Subcutaneous abdominal adipose tissue (tissue), 5 donors: ENCODE measurements at regions not wholly inside any gene's neighbourhood (a gene's known extent, or its start where the extent isn't known, plus 50 kb on each side); places are given as distances from the start of the nearest gene placed in this dataset.
"Not testable (repeated sequence)": the region's sequence is repeated elsewhere in the genome, so short reads cannot be mapped to it uniquely, and the experiment has no call there.

Experiments
- H3K27ac ChIP-seq: one replicate; pipeline ENCODE4 v1.7.0; 2013; ENCODE audit warnings: low read depth, mild to moderate bottlenecking, inconsistent platforms, low read length, moderate library complexity
- H3K27me3 ChIP-seq, 5 donors: one replicate each; pipeline ENCODE4 v1.7.0; 2013; ENCODE audit warnings: low read length in 5 of 5, inconsistent platforms in 1 of 5; ENCODE audit not compliant: control insufficient read depth in 5 of 5, insufficient read depth in 4 of 5
- H3K36me3 ChIP-seq, 5 donors: one replicate each; pipeline ENCODE4 v1.7.0; 2013; ENCODE audit warnings: low read length in 5 of 5; ENCODE audit not compliant: control insufficient read depth in 5 of 5, insufficient read depth in 5 of 5
- H3K4me1 ChIP-seq, 5 donors: one replicate each; pipeline ENCODE4 v1.7.0; 2013; ENCODE audit warnings: low read length in 5 of 5, mild to moderate bottlenecking in 3 of 5, moderate library complexity in 1 of 5; ENCODE audit not compliant: control insufficient read depth in 5 of 5, insufficient read depth in 5 of 5
- H3K4me3 ChIP-seq, 5 donors: one replicate each; pipeline ENCODE4 v1.7.0; 2013; ENCODE audit warnings: low read length in 5 of 5, low read depth in 1 of 5
- H3K9ac ChIP-seq, 5 donors: one replicate each; pipeline ENCODE4 v1.7.0; 2013; ENCODE audit warnings: low read length in 5 of 5, mild to moderate bottlenecking in 4 of 5, moderate library complexity in 3 of 5
- H3K9me3 ChIP-seq, 5 donors: one replicate each; pipeline ENCODE4 v1.7.0; 2013; ENCODE audit warnings: low read length in 5 of 5; ENCODE audit not compliant: control insufficient read depth in 5 of 5
- donor health status: healthy.
- donor health status: healthy.
- donor health status: healthy.
- donor health status: healthy.
- donor health status: healthy.

DNA sequence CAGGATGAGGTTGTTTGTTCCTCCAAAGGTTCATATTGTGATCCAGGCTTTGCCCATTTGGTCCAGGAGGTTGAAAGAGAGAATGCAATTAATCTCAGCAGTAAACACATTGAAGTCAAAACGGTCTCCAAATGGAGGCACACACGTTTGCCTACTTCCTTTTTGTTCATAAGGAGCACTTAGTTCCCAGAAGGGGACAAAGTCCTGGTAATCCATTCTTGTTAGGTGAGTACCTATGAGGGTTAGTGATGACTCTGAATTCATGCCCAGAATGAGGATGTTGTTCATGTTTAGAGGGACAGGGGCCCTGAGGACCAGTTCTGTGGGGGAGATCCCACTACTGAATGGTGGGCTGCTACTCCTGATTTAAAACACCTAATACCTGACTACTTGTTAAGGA is 177.7 kb downstream of the ALDH1A2 start:
- H3K9ac ChIP-seq: no peak overlapping the region
- no peaks in the 10 kb centered on the region for H3K36me3 ChIP-seq
- H3K4me3 ChIP-seq: no peak overlapping the region
- peaks cover 3 to 13% (median 5%) of the 10 kb centered on the region in 5 donors for H3K9me3 ChIP-seq
- H3K4me1 ChIP-seq: no peaks in the 10 kb centered on the region
- peaks cover 5 to 11% (median 7%) of the 10 kb centered on the region in 5 donors for H3K27me3 ChIP-seq
- H3K27ac ChIP-seq: no peak overlapping the region

- H3K4me3 ChIP-seq: no peak overlapping the region
- H3K27me3 ChIP-seq: peaks cover 0 to 11% (median 3%) of the 10 kb centered on the region in 5 donors
- H3K9me3 ChIP-seq: peaks cover 3 to 15% (median 5%) of the 10 kb centered on the region in 5 donors
- no peak overlapping the region for H3K9ac ChIP-seq
- H3K36me3 ChIP-seq: no peaks in the 10 kb centered on the region
- no peak overlapping the region for H3K27ac ChIP-seq
- H3K4me1 ChIP-seq: no peaks in the 10 kb centered on the region
Observed at GRCh38 chr15:57890351-57890750, 175.2 kb downstream of the ALDH1A2 start.

GRCh38 chr15:57890878-57891277 is 174.6 kb downstream of the ALDH1A2 start:
- Histone ChIP-seq H3K9me3 (peaks cover 3 to 15% (median 5%) of the 10 kb centered on the region in 5 donors), H3K36me3 (no peaks in the 10 kb centered on the region)

GRCh38 chr15:57892181-57892580 is 173.3 kb downstream of the ALDH1A2 start:
- no peak overlapping the region for H3K4me3 ChIP-seq
- peaks cover 3 to 15% (median 5%) of the 10 kb centered on the region in 5 donors for H3K9me3 ChIP-seq
- no peaks in the 10 kb centered on the region for H3K36me3 ChIP-seq
- peaks cover 0 to 5% (median 5%) of the 10 kb centered on the region in 5 donors for H3K27me3 ChIP-seq
- H3K4me1 ChIP-seq: no peaks in the 10 kb centered on the region
- H3K27ac ChIP-seq: no peak overlapping the region
- H3K9ac ChIP-seq: no peak overlapping the region

More at GRCh38 chr15:57890878-57891277, 174.6 kb downstream of the ALDH1A2 start:
- H3K27ac ChIP-seq: no peak overlapping the region
- H3K9ac ChIP-seq: no peak overlapping the region
- peaks cover 0 to 10% (median 3%) of the 10 kb centered on the region in 5 donors for H3K27me3 ChIP-seq
- no peak overlapping the region for H3K4me3 ChIP-seq
- H3K4me1 ChIP-seq: no peaks in the 10 kb centered on the region

- H3K36me3 ChIP-seq: no peaks in the 10 kb centered on the region
- H3K9me3 ChIP-seq: peaks cover 3 to 15% (median 5%) of the 10 kb centered on the region in 5 donors
- peaks cover 0 to 5% (median 2%) of the 10 kb centered on the region in 5 donors for H3K27me3 ChIP-seq
- no peak overlapping the region for H3K9ac ChIP-seq
- H3K4me3 ChIP-seq: no peak overlapping the region
- H3K27ac ChIP-seq: no peak overlapping the region
- no peaks in the 10 kb centered on the region for H3K4me1 ChIP-seq
Observed at GRCh38 chr15:57893040-57893439, 172.5 kb downstream of the ALDH1A2 start.

DNA sequence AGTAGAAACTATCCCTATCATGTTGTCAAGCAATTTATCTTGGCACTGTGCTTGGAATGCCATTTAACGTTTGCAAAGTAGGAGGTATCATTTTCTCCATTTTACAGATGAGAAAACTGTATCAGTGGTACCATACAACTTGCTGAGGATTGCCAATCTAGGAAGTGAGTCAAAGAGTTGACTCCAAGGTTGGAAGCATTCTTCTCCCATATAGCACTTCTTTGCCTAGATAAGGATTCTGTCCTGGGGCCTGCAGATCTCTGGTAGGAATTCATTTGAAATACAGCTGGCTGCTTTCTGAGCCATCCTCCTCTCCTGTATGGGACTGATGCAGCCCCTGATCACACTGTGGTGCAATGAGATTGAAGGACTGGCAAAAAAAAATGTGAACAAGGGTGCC is 170.2 kb downstream of the ALDH1A2 start:
- Histone ChIP-seq H3K9me3 (peaks cover 3 to 15% (median 5%) of the 10 kb centered on the region in 5 donors), H3K4me1 (no peaks in the 10 kb centered on the region), H3K4me3 (no peak overlapping the region), H3K27ac (no peak overlapping the region), H3K9ac (no peak overlapping the region), H3K36me3 (no peaks in the 10 kb centered on the region), H3K27me3 (peaks cover 0 to 5% (median 2%) of the 10 kb centered on the region in 5 donors)

DNA sequence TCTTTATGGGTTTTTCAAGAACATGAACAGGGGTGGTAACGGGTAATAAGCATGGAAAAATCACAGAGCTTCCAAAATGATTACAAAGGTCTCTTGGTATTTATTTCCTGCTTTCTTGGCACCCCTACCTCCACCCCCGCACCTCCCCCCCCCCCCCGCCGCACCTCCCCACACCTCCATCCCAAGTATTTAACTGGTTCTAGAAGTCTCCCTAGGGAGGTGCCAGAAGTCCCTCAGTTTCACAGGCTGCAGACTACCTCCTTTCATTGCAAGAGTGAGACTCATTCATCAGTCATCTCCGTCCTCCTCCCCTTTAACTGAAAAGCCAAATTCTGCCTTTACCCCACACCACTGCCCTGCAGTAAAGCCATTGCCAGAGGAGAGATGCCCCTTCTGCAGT is 169.4 kb downstream of the ALDH1A2 start:
- H3K27me3 ChIP-seq: peaks cover 0 to 3% (median 2%) of the 10 kb centered on the region in 5 donors
- no peak overlapping the region for H3K4me3 ChIP-seq
- H3K4me1 ChIP-seq: no peaks in the 10 kb centered on the region
- no peaks in the 10 kb centered on the region for H3K36me3 ChIP-seq
- no peak overlapping the region for H3K27ac ChIP-seq
- peaks cover 3 to 15% (median 5%) of the 10 kb centered on the region in 5 donors for H3K9me3 ChIP-seq
- no peak overlapping the region for H3K9ac ChIP-seq

GRCh38 chr15:57896899-57897298 is 168.6 kb downstream of the ALDH1A2 start:
- H3K9me3 ChIP-seq: peaks cover 3 to 11% (median 4%) of the 10 kb centered on the region in 5 donors
- not testable (repeated sequence) for H3K27me3 ChIP-seq, H3K27ac ChIP-seq, H3K4me3 ChIP-seq, H3K36me3 ChIP-seq, H3K9ac ChIP-seq, H3K4me1 ChIP-seq

GRCh38 chr15:57897870-57898269 is 167.6 kb downstream of the ALDH1A2 start:
- Histone ChIP-seq H3K9ac (no peak overlapping the region), H3K4me1 (no peaks in the 10 kb centered on the region), H3K9me3 (peaks cover 0 to 1% (median 0%) of the 10 kb centered on the region in 5 donors), H3K4me3 (no peak overlapping the region), H3K36me3 (no peaks in the 10 kb centered on the region), H3K27me3 (peaks cover 0 to 2% (median 0%) of the 10 kb centered on the region in 5 donors), H3K27ac (no peak overlapping the region)

GRCh38 chr15:57902155-57902554 is 163.4 kb downstream of the ALDH1A2 start:
- Histone ChIP-seq H3K4me3 (no peak overlapping the region), H3K27me3 (peaks cover 0 to 7% (median 0%) of the 10 kb centered on the region in 5 donors), H3K9ac (no peak overlapping the region), H3K36me3 (no peaks in the 10 kb centered on the region), H3K9me3 (no peaks in the 10 kb centered on the region), H3K4me1 (no peaks in the 10 kb centered on the region), H3K27ac (no peak overlapping the region)
